ENCODE measurements at regions not wholly inside any gene's neighbourhood (a gene's known extent, or its start where the extent isn't known, plus 50 kb on each side); places are given as distances from the start of the nearest gene placed in this dataset.

DNA sequence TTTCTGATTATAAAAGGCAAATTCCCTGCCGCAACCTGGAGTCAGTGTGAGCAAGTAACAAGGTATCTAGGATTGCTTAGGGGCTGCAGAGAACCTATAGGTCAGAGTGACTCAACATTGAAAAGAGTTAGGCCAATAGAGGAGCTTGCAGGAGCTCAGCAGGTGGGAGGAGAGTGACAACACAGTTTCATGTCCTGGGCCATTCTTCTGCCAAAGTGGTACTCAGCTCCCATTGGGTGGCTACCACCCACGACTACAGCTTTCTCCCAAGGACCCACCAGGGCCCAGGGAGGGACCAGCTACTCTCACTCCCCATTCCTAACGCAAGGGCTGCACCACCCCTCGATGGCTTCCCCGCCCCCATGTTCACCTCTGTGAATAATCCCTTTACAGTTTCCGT is 86.7 kb upstream of the SPATA31C2 start:
- CTCF ChIA-PET = no interaction called here

More for the DNA sequence above, 86.7 kb upstream of the SPATA31C2 start:
- Histone ChIP-seq H3K4me3 (replicated peaks in 1 of 2; ENCODE audit: low read depth in 1 of 2, low read length in 2 of 2) (no peak overlapping the region), H3K27ac (ENCODE audit: low read depth, low read length) (no peak overlapping the region), H3K4me1 (ENCODE audit: control insufficient read depth in 1 of 2, insufficient read depth in 2 of 2, low read length in 2 of 2) (no peaks in the 10 kb centered on the region), H3K36me3 (ENCODE audit: control insufficient read depth in 1 of 2, insufficient read depth in 2 of 2, low read length in 2 of 2) (no peaks in the 10 kb centered on the region), H3K27me3 (ENCODE audit: insufficient read depth, low read length) (no peaks in the 10 kb centered on the region), H4K20me1 (ENCODE audit: insufficient read depth) (no peaks in the 10 kb centered on the region), H3K79me2 (ENCODE audit: insufficient read depth, low read length) (no peaks in the 10 kb centered on the region), H3K9ac (ENCODE audit: low read length) (no peak overlapping the region), H2AFZ (ENCODE audit: low read depth, low read length, poor library complexity, severe bottlenecking) (no peak overlapping the region), H3K9me3 (ENCODE audit: control insufficient read depth in 1 of 2, insufficient read depth in 1 of 2, low read depth in 1 of 2, low read length in 2 of 2) (no peaks in the 10 kb centered on the region), H3K9me2 (ENCODE audit: insufficient read depth) (no peaks in the 10 kb centered on the region), H3K4me2 (ENCODE audit: low read length) (no peak overlapping the region)
- TF ChIP-seq EZH2phosphoT487 (IDR thresholded peaks at IDR 0.05; ENCODE audit: borderline replicate concordance) (no peak), RAD21 (IDR thresholded peaks at IDR 0.05; ENCODE audit: low read depth) (no peak), ZNF274 (IDR thresholded peaks at IDR 0.05; ENCODE audit: low read depth, low read length) (no peak), SP1 (IDR thresholded peaks at IDR 0.05; ENCODE audit: low read depth) (no peak), ZFX (IDR thresholded peaks at IDR 0.05) (no peak), CTCF (IDR thresholded peaks at IDR 0.05 in 2 of 3, conservative IDR thresholded peaks at IDR 0.05 in 1 of 3; ENCODE audit: borderline replicate concordance in 1 of 3, insufficient read depth in 1 of 3, low read depth in 2 of 3, low read length in 2 of 3) (no peak), FOSL1 (IDR thresholded peaks at IDR 0.05; ENCODE audit: low read depth) (no peak), EGR1 (IDR thresholded peaks at IDR 0.05; ENCODE audit: low read depth) (no peak), EZH2 (IDR thresholded peaks at IDR 0.05) (no peak), JUND (IDR thresholded peaks at IDR 0.05) (no peak), POLR2AphosphoS5 (IDR thresholded peaks at IDR 0.05; ENCODE audit: low read depth, low read length) (no peak), SIN3A (IDR thresholded peaks at IDR 0.05; ENCODE audit: low read depth) (no peak), ELF1 (IDR thresholded peaks at IDR 0.05; ENCODE audit: borderline replicate concordance, low read depth) (no peak)
- TF ChIP-seq, protein P1, sequence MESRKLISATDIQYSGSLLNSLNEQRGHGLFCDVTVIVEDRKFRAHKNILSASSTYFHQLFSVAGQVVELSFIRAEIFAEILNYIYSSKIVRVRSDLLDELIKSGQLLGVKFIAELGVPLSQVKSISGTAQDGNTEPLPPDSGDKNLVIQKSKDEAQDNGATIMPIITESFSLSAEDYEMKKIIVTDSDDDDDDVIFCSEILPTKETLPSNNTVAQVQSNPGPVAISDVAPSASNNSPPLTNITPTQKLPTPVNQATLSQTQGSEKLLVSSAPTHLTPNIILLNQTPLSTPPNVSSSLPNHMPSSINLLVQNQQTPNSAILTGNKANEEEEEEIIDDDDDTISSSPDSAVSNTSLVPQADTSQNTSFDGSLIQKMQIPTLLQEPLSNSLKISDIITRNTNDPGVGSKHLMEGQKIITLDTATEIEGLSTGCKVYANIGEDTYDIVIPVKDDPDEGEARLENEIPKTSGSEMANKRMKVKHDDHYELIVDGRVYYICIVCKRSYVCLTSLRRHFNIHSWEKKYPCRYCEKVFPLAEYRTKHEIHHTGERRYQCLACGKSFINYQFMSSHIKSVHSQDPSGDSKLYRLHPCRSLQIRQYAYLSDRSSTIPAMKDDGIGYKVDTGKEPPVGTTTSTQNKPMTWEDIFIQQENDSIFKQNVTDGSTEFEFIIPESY (IDR thresholded peaks at IDR 0.05; ENCODE audit: extremely low read depth, insufficient replicate concordance, low read length) = no peak
- RAD21 ChIA-PET (ENCODE audit: low non-redundant PET in 1 of 2, low total read pairs in 2 of 2, uncharacterized antibody in 2 of 2, unreplicated experiment in 2 of 2) = no interaction called here
- no peak for DNase-seq (ENCODE audit: low read depth, low spot score)
- ATAC-seq = no peak; the same call in 1 of the 2 replicates
- intact Hi-C loops (cut with micrococcal nuclease) = loop anchor here (10.0 kb wide), 1 partner anchor 60 kb away; no protein-coding TSS in a partner anchor
- BruUV-seq (replicated peaks) = no TSS peak
- POLR2A ChIA-PET = no interaction called here
